Nephron (organoid): ENCODE measurements at regions not wholly inside any gene's neighbourhood (a gene's known extent, or its start where the extent isn't known, plus 50 kb on each side); places are given as distances from the start of the nearest gene placed in this dataset.
A peak's percentile ranks its signal among the peaks of the same experiment; 100 is the strongest.

Experiments used
- H3K27ac Mint-ChIP-seq, 3 experiments: 2 replicates each; pipeline ENCODE4 v1.8.0; 2020; ENCODE audit warnings: mixed read lengths in 3 of 3, mild to moderate bottlenecking in 2 of 3, moderate library complexity in 1 of 3
- H3K27me3 Mint-ChIP-seq: 2 replicates; pipeline ENCODE4 v1.8.0; 2021; ENCODE audit warnings: low read depth, mild to moderate bottlenecking, moderate library complexity, mixed read lengths
- H3K36me3 Mint-ChIP-seq: 2 replicates; pipeline ENCODE4 v1.8.0; 2020; ENCODE audit warnings: low read depth, mixed read lengths
- H3K4me1 Mint-ChIP-seq: 2 replicates; pipeline ENCODE4 v1.8.0; 2020; ENCODE audit warnings: mixed read lengths
- H3K4me3 Mint-ChIP-seq, 3 experiments: 2 replicates each; pipeline ENCODE4 v1.8.0; 2020; ENCODE audit warnings: mild to moderate bottlenecking in 3 of 3, mixed read lengths in 3 of 3, moderate library complexity in 2 of 3
- H3K9me3 Mint-ChIP-seq: 2 replicates; pipeline ENCODE4 v1.8.0; 2020; ENCODE audit warnings: mixed read lengths
- CTCF ChIP-seq, 3 experiments: fragments of 200-600 bp; sonication (generic); IDR thresholded peaks; one replicate each; pipeline ENCODE4 v1.5.0; 2021; ENCODE audit warnings: antibody characterized with exemption in 3 of 3; ENCODE audit not compliant: unreplicated experiment in 3 of 3

- H3K9me3 Mint-ChIP-seq, result no peaks in the 10 kb centered on the region
- no peaks in the 10 kb centered on the region for H3K27me3 Mint-ChIP-seq
- no peak for TF ChIP-seq CTCF (IDR thresholded peaks at IDR 0.05; ENCODE audit: unreplicated experiment in 3 of 3)
- no peak overlapping the region for H3K4me3 Mint-ChIP-seq
- H3K27ac Mint-ChIP-seq, result peak overlapping the region in 2 of 3 experiments; percentile 15 to 49
- H3K4me1 Mint-ChIP-seq, result peaks cover 35% of the 10 kb centered on the region
- no peaks in the 10 kb centered on the region for H3K36me3 Mint-ChIP-seq
Measured at GRCh38 chr15:63440265-63440648, 58.6 kb upstream of the CA12 start.

GRCh38 chr15:63440756-63441155 is 59.1 kb upstream of the CA12 start:
- Mint-ChIP-seq H3K4me1 (peaks cover 30% of the 10 kb centered on the region), H3K27me3 (no peaks in the 10 kb centered on the region), H3K27ac (peak overlapping the region in 2 of 3 experiments; percentile 15 to 49), H3K36me3 (no peaks in the 10 kb centered on the region), H3K4me3 (no peak overlapping the region), H3K9me3 (no peaks in the 10 kb centered on the region)
- TF ChIP-seq CTCF (IDR thresholded peaks at IDR 0.05; ENCODE audit: unreplicated experiment in 3 of 3), result no peak

- no peaks in the 10 kb centered on the region for H3K27me3 Mint-ChIP-seq
- no peak for TF ChIP-seq CTCF (IDR thresholded peaks at IDR 0.05; ENCODE audit: unreplicated experiment in 3 of 3)
Measured at GRCh38 chr15:63441266-63441665, 59.6 kb upstream of the CA12 start.

GRCh38 chr15:63442080-63442479 is 60.4 kb upstream of the CA12 start:
- Mint-ChIP-seq H3K4me3 (no peak overlapping the region), H3K9me3 (no peaks in the 10 kb centered on the region), H3K27me3 (no peaks in the 10 kb centered on the region), H3K36me3 (no peaks in the 10 kb centered on the region), H3K4me1 (peaks cover 16% of the 10 kb centered on the region), H3K27ac (peak overlapping the region in 1 of 3 experiments; percentile 48)
- TF ChIP-seq CTCF (IDR thresholded peaks at IDR 0.05; ENCODE audit: unreplicated experiment in 3 of 3), result no peak

More at GRCh38 chr15:63441266-63441665, 59.6 kb upstream of the CA12 start:
- Mint-ChIP-seq H3K36me3 (no peaks in the 10 kb centered on the region), H3K4me3 (no peak overlapping the region), H3K27ac (peak overlapping the region in 1 of 3 experiments; percentile 49), H3K9me3 (no peaks in the 10 kb centered on the region), H3K4me1 (peaks cover 24% of the 10 kb centered on the region)

GRCh38 chr15:63444611-63445010 is 59.8 kb upstream of the USP3 start:
- TF ChIP-seq CTCF (IDR thresholded peaks at IDR 0.05; ENCODE audit: unreplicated experiment in 3 of 3), result no peak
- H3K36me3 Mint-ChIP-seq, result no peaks in the 10 kb centered on the region
- peaks cover 9% of the 10 kb centered on the region for H3K4me1 Mint-ChIP-seq
- H3K4me3 Mint-ChIP-seq, result no peak overlapping the region
- H3K9me3 Mint-ChIP-seq, result no peaks in the 10 kb centered on the region
- H3K27me3 Mint-ChIP-seq, result no peaks in the 10 kb centered on the region
- no peak overlapping the region for H3K27ac Mint-ChIP-seq

- Mint-ChIP-seq H3K27ac (no peak overlapping the region), H3K36me3 (no peaks in the 10 kb centered on the region), H3K4me1 (peaks cover 12% of the 10 kb centered on the region), H3K4me3 (no peak overlapping the region), H3K9me3 (no peaks in the 10 kb centered on the region), H3K27me3 (no peaks in the 10 kb centered on the region)
- TF ChIP-seq CTCF (IDR thresholded peaks at IDR 0.05; ENCODE audit: unreplicated experiment in 3 of 3), result no peak
Measured at GRCh38 chr15:63446255-63446654, 58.1 kb upstream of the USP3 start.
